PC-9 (cell line): ENCODE measurements at regions not wholly inside any gene's neighbourhood (a gene's known extent, or its start where the extent isn't known, plus 50 kb on each side); places are given as distances from the start of the nearest gene placed in this dataset.

ENCODE experiments used
- EZH2 ChIP-seq: fragments of 200-600 bp; sonication (generic); IDR thresholded peaks from 2 replicates; pipeline ENCODE4 v1.8.0; 2017; ENCODE audit warnings: antibody characterized with exemption, low read depth
- TF ChIP-seq, protein P1 (sequence below): fragments of 200-600 bp; sonication (generic); conservative IDR thresholded peaks from 2 replicates; pipeline ENCODE4 v1.6.1; 2017; ENCODE audit warnings: mixed run types, antibody characterized with exemption, mild to moderate bottlenecking, moderate library complexity

DNA sequence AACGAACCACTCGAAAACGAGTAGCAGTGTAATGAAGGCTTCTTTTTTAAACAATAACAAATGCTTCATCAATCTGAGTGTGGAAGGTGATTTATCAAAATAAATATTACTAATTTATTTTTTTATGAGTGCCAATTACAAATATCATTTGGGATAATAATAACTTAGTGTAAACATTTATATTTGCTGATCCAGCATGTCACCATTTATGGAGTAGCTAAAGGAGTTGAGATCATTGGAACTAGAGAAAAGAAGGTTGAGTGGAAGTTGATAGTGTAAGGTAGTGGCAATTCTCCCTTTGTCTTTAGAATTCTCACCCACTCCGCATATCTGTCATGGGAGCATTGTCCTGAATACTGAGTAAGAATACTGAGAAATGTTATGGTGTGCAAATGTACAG is 67.1 kb upstream of the KIF26B start:
- TF ChIP-seq, protein P1, sequence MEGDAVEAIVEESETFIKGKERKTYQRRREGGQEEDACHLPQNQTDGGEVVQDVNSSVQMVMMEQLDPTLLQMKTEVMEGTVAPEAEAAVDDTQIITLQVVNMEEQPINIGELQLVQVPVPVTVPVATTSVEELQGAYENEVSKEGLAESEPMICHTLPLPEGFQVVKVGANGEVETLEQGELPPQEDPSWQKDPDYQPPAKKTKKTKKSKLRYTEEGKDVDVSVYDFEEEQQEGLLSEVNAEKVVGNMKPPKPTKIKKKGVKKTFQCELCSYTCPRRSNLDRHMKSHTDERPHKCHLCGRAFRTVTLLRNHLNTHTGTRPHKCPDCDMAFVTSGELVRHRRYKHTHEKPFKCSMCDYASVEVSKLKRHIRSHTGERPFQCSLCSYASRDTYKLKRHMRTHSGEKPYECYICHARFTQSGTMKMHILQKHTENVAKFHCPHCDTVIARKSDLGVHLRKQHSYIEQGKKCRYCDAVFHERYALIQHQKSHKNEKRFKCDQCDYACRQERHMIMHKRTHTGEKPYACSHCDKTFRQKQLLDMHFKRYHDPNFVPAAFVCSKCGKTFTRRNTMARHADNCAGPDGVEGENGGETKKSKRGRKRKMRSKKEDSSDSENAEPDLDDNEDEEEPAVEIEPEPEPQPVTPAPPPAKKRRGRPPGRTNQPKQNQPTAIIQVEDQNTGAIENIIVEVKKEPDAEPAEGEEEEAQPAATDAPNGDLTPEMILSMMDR: no peak
- TF ChIP-seq EZH2: no peak
